Mucosa of gallbladder (tissue), 1 donor: ENCODE measurements at regions not wholly inside any gene's neighbourhood (a gene's known extent, or its start where the extent isn't known, plus 50 kb on each side); places are given as distances from the start of the nearest gene placed in this dataset.

Experiments
- DNase-seq: peaks from one replicate; pipeline ENCODE4 v3.0.0-alpha.2; 2020; ENCODE audit warnings: low spot score
- donor health status: DM: no; HTN: no; CAD: no.

DNA sequence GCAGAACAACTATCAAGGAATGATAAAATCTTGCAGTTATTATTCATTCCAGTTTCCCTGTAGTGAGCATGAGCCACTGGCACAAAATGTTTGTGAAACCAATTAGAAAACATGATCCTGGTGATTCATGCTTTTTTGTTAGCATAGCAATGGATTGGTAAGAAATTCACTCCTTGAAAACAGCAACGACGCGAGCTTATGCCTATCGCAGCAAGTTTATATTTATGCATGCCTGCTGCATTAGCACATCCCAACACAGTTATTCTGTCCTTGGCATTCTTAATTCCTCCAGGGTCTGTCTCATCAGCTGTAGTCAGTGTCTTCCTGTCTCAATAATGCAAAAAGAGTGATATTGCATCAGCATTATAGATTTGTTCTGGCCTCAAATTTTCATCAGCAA is 975.9 kb downstream of the STIM2 start:
- DNase-seq, result no peak

DNA sequence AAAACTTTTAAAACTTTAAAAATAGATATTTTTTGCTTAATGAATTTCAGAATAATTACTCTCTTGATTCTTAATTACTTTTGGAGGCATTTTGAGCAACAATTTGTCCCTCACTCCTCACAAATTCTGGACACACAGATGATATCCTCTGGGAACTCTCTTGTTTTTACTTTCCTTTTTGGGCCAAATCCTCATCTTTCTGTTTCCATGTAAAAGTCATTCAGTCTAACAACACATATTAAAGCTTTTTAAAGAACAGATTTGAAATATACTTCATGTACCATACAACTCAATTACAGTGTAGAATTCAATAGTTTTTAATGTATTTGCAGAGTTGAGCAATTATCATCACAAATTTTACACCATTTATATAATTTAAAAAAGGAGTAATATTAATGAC is 983.1 kb downstream of the STIM2 start:
- no peak for DNase-seq

DNA sequence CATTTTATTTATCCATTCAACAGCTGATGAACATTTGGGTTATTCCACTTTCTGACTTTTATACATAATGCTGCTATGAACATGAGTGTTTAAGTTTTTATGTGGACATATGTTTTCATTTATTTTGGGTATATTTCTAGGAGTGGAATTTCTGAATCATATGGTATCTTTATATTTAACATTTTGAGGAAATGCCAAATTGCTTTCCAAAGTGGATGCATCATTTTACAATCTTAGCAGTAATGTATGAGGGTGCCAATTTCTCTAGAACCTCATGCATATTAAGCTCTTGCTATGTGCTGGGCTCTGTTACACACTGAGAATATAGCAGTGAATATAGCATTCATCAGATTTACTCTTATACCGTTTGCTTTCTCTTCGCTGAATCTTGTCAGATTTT is 983.7 kb downstream of the STIM2 start:
- DNase-seq, result no peak

DNA sequence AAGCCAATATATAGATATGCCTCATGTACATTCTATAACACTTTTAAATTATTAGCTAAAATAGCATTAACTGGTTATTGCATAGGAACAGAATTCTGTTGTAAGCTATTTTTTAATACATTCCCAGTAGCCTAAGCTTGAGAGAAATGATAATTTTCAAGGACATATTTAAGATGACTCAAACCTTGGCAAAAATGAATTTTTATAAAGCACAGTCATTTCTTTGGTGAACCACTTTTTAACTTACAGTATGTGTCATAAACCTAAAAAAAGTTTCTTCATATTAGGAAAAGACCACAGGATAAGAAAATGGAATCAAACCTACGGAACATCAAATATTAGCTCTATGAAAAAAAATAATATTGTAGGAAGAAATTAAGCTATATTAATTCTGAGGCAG is 986.3 kb downstream of the STIM2 start:
- DNase-seq, result no peak

DNA sequence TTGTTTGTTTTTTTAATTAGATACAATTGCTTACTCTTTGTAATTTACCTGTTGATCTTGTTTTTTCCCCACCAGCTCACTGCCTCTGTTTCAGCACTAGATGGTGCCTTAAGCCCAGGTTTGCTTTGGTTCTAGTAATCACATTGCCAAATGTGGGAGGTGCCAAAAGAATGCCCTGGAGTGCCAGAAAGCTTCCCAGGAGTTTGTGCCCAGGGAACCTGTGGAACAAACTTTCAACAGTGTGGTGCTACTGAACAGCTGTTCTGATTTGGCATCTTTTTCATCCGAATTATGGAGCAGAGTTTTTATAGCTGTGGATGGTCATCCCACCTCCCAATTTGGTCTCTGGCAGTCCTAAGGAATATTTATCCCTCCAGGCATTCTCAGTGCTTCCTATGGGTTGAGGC is 1000.7 kb downstream of the STIM2 start:
- DNase-seq, result peak; percentile 13

DNA sequence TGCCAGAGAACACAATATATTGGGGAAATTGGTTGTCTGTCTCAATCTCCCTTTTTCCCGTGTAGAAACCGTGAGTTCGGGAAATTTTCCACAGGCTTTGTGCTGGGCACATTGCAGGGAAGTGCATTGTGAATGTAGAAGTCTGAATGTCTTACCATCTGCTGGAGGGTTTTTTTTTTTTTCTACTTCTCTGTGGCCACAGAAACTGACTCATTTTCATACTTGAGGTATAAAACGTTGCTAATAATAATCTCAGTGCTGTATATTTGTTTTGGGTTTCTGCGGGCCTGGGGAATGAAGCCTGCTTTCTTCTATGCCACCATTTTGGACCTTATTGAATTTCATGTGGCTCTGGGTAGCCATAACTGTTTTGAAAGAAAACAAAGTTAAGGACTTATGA is 1001.2 kb downstream of the STIM2 start:
- no peak for DNase-seq

DNA sequence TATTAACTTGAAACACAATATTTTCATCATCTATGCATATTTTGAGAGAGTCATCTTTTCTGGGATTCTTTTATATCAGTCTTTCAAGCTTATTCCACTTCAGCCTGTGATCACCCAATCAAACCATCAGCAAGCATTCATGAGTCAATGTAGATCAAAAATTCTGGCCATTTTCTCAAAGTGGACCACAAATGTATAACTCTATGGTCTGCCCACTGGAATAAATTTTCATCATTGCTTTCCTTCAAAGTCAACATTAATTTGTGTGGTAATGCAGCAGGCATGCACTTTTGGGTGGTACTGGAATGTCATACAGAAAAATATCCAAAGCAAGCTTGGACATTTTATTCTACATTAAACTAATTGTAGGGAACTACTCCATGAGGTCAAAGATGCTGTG is 1013.0 kb downstream of the STIM2 start:
- no peak for DNase-seq

DNA sequence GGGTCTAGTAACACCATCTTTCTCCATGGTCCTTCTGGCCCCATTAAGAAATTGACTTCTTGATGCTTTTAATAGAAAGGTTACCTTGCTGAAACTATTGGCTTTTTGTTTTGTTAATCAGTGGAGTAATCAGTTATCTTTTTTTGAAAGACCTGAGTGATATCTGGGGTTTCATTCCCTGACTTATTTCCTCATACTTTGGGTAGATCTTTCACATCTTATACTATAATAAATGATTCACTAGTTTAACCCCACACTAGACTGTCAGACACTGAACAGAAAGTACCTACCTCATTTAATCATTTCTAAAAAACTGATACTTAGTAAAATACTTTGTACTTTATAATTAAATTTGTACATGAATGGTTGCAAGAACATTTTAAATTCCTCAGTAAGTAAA is 1021.1 kb downstream of the STIM2 start:
- no peak for DNase-seq

DNA sequence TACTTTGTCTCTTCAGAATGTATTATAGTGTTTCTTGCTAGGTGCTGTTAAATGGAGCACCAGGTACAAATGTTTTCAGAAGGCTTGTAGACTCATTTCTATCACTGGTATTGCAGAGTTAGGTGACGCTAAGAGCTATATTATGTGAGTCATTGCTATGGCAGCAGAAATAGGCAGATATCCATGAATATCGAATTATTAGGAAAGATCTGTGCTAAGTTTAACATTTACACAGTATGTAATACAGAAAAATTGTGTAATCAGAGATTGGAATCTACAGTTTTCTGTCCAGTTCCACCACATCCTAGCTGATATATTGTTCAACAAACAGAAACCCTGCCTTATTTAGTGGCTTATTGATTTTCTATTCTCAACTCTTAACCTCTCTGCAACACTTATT is 1025.5 kb downstream of the STIM2 start:
- DNase-seq, result no peak

DNA sequence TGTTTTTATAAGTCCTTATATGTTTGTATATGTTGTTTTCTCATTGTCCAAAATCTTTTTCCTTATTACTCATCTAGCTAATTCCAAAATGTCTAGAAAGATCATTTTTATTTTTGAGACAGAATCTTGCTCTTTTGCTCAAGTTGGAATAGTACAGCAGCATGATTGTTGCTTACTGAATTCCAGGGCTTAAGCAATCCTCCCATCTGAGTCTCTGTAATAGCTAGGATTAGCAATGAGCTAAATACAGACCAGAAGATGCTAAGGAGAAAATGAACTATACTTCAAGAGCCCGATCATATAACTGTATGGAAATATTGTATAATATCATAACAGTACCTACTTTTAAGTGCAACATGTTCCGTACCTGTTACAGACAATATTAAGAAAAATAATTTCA is 1027.0 kb downstream of the STIM2 start:
- DNase-seq, result no peak

DNA sequence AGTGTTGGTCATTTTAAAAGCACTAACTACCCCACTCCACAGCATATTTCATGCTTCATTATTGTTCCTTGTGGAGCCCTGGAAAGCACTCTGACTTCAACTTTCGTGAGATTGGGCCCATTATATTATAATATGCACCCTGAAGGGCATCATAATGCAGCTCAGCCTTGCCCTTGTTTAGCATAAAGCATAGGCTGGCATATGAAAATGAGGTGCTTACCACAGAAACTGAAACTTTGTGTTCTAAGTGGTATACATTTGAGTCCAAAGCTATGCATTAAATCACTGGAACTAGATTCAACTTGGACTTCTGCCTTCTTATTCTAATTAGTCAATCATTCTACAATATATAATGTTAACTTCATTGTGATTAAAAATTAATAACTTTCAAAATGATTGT is 1027.9 kb downstream of the STIM2 start:
- no peak for DNase-seq

DNA sequence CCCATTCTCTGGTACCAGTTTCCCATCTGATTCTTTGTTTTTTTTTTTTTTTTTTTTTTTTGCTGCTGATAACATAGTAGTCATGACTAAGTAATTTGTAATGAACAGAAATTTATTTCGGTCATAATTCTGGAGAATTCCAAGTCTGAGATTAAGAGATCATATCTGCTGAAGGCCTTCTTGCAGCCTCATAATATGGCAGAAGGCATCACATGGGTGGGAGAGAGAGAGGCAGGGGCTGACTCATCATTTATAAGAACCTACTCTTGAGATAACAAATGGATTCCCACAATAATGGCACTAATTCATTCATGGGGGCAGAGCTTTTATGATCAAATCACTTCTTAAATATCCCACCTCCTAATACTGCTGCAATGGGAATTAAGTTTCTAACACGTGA is 1034.3 kb downstream of the STIM2 start:
- DNase-seq, result no peak

DNA sequence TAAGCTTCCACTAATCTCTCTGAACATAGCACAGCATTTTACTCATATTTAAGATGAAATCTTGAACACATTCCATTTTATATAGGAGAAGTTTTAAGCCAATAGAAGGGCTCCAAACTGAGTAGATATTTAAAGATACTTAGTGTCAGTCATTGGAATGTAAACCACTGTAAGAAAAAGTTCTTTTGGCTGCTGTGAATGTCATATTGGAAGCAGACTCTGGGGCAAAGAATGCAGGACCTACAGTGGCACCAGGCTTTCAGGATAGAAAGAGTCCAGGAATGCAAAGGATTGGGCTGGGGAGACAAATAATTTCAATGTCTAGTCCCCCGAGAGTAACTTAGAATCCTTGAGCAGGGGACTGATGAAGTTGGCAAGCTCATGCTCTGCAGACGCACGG is 1047.7 kb downstream of the STIM2 start:
- DNase-seq, result no peak

DNA sequence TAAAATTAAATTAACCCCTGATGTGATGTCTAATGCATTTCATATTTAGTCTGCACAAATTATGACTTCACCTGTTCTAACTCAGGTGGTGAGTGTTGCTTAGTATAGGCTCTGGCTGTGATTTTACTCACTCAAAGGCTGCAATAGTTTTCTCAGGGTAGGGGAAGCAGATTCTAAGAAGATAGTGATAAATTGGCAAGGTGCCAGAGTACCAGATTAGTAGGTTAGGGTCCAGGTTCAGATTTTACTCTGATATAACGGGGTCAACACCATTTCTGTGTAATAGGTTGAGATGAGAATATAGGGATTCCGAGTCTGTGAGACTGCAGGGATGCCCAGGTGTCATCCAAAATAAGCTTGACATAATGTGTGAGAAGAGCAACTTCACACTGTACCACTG is 1049.6 kb downstream of the STIM2 start:
- no peak for DNase-seq

DNA sequence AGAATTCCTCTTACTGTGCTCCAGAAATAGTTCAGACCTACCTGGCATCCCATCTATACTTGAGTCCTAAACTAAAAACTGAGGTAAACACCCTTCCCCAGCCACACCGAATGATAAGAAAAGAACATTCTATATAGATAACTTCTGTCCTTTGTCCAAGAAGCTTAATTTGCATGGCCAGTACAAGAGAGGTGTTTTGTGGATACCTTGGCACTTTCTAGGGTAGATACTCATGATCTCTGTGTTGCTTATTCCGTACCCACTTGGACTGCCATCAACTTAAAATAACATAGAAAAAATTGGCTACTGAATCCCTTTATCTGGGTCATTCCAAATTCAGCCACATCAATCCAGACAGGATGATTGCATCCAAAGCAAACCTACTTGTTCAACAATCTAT is 1050.4 kb downstream of the STIM2 start:
- DNase-seq, result no peak

DNA sequence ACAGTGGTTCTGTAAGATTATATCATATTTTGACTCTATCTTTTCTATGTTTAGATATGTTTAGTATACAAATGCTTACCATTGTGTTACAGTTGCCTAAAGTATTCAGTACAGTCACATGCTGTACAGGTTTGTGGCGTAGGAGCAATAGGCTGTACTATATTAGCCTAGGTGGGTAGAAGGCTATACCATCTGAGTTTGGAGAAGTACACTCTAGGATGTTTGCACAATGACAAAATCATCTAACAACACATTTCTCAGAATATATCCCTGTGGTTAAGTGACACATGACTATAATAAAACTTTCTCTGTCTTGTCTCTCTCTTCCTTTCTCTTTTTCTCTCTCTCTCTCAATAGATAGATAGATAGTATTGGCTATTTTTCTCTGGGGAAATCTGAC is 1053.1 kb downstream of the STIM2 start:
- no peak for DNase-seq

DNA sequence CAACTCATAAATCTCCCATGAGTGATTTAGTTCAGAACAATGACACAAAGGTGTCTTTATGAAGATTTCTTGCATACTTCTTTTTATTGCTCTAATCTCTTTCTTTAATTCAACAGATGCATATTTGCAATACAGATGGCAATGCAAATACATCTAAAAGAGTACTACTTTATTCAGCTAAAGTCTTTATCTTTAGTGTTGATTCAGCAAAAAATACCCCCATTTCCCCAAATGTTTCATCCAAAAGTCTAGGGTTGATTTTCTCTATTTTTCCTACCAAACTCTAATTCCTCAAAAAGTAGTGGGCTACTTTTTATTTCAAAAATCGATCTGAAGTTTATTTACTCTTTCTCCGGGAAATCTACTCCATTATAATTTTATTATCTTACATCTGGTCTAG is 1055.2 kb downstream of the STIM2 start:
- DNase-seq, result no peak

DNA sequence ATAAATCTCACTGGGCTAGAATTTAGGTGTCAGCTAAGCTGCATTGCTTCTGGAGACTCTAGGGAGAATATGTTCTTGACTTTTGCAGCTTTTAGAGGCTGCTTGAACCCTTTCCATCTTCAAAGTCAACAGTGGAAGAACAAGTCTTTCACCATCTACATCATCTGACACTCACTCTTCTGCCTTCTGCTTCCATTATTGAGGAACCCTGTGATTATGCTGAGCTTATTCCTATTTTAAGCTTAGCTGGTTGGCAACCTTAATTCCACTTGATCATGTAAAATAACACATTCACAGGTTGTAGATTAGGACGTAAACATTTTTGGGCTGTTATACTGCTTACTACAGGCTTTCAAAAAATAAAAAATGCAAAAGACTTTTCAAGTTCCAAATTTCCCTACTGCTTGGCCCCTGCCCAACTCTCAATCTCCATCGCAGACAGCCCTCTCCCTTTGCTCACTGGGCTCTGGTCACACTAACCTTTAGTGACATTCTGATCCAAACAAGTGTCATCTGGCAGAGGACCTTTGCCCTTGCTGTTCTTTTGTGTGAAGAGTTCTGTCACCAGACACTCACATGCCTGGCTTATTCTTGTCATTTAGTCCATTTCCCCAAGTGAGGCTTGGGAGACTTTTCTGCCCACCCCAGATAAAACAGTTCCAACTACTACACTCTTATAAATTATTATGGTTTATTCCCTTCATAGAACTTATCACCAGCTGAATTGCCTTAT is 1056.0 kb downstream of the STIM2 start:
- no peak for DNase-seq

DNA sequence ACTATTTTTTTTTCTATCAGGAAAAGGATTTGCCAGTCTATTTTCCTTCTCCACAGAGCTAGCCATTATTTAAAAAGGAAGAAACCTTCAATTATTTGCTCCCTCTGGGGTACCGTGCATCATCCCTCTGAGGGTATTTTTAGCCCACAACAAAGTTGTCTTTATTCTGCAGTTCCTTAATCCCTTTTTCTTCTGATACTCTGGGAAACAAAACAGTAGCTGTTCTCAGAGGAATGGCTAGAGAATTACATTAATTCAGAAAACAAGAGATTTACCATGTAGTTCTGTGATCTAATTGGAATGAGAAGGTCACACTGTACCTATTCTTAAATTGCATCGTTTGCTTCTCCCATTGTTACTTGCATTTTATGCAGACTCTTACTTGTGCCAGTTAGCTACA is 1056.7 kb downstream of the STIM2 start:
- no peak for DNase-seq

DNA sequence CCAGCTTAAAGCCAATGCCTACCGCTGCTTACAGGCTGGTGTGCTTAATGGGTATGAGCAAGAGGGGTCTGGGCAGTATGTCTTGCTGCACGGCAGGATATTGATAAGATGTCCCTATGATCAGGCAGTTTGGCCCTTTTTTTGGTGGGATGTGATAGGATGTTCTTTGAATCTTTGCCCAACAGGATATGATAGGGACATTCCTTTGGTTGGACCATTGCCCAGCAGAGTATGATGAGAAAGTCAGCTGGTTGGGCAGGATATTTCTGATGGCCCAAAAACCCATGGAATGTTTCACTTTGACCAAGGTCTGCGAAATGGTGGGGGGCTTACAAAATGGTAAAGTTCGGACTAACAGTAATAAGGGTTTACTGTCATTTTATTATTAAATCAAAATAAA is 1060.6 kb downstream of the STIM2 start:
- no peak for DNase-seq

DNA sequence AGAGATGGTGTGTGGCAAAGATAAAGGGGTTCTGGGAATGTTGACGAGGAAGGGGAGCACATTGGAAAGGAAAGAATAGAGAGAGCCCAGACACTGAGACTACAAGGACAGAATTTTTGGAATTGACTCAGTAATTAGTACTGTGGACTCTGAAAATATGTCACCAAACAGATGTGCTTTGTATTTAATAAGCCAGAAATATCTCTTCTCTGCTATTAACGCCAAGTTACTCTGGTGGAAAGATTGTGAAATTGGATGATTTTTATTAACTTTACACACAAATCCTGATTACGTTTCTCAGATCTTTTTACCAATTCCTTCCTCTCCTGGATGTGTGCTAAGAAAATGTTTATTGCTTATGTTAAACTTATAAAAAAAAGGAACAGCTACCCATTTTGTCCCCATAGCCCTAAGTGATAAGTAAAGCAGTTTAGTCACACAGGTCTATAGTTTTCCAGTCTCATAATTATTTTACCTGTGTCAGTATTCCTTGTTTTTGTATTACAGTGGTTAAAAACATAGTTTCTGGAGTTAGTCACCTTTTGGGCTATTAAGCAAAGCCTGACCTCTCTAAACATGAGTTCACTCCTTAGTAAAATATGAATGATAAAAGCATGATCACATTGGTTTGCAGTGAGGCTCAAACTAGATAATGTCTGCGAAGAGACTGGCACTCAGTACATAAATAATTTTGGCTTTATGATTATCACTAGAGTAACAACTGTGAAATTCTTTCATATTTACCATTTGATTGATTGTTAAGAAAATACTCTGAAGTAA is 1068.3 kb downstream of the STIM2 start:
- no peak for DNase-seq

DNA sequence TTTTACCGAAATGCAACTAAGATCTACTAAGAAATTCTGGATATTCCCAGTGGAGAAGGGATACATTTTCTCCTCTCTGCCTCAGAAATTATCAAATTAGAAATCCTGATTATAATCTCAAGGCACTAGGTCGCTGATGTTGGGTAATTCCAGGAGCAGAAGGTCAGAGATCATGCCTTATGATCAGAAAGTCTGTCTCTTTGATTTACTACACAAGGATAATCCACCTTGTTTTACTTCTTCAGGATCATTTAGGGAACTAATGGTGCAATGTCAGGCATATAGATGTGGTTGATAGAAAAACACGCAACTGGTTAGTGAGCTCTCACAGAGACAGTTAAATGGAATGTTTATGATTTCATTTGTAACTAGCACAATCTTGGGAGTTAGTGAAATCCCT is 1069.7 kb downstream of the STIM2 start:
- DNase-seq, result no peak

DNA sequence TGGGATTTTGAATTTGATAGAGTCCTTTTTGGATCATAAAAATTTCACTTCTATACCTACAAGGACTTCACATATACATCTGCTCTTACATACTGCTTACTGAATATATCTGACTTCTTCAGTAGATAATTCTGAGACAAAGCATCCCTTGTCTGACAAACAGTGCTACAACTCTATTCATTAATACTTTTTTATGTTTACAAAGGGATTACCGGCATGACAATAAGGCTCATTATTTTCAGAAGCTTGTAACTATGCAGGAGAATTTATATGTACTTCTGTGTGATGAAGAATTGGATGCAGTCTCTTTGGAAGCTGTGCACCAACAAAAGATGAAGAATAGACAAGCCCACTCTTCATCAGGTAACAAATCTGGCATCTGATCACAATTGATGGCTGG is 1070.3 kb downstream of the STIM2 start:
- no peak for DNase-seq

DNA sequence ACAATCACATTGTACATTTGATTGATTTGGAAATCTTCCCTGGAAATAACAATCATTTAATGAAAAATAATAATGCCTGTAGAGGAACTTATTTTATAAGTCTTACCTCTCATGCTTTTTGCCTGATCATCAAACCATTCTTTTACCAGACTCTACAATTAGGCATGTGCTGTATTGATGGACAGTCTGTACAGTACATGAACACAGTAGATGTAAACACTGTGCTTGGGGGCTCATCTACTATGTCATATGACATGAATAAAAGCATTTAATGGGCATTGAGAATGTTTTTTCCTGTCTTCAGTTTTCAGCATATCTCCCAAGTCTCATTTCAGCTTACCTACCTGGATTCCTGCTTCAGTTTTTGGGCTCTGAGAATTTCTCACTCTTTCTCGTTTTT is 1070.9 kb downstream of the STIM2 start:
- no peak for DNase-seq
